Body of pancreas (tissue), 4 donors: ENCODE measurements at regions not wholly inside any gene's neighbourhood (a gene's known extent, or its start where the extent isn't known, plus 50 kb on each side); places are given as distances from the start of the nearest gene placed in this dataset.

Experiments
- ATAC-seq: fragments of 150-250 bp; one replicate; pipeline ENCODE4 v1.9.1; 2016
- DNase-seq, 4 donors: peaks; one replicate each; pipeline ENCODE4 v3.0.0-alpha.2; 2019
- H3K27ac ChIP-seq, 4 donors: fragments of 200-600 bp; sonication (generic); 1 replicate in 3 of 4; 2 replicates in 1 of 4; pipeline versions ENCODE4 v1.5.1 to v1.6.1; 2016 to 2019; ENCODE audit warnings: mild to moderate bottlenecking in 1 of 4, mixed read lengths in 1 of 4, moderate library complexity in 1 of 4
- H3K27me3 ChIP-seq, 2 donors: fragments of 200-600 bp; sonication (generic); one replicate each; pipeline ENCODE4 v1.6.0; 2016; ENCODE audit warnings: mild to moderate bottlenecking in 1 of 2
- H3K36me3 ChIP-seq, 2 donors: fragments of 200-600 bp; sonication (generic); replicated peaks in 1 of 2; 2 replicates each; pipeline ENCODE4 v1.5.1; 2016; ENCODE audit warnings: low read depth in 2 of 2; ENCODE audit not compliant: insufficient read depth in 1 of 2
- H3K4me1 ChIP-seq: fragments of 200-600 bp; sonication (generic); one replicate; pipeline ENCODE4 v1.6.0; 2016
- H3K4me3 ChIP-seq, 2 donors: fragments of 200-600 bp; sonication (generic); 1 replicate in 1 of 2; 2 replicates in 1 of 2; pipeline ENCODE4 v1.5.1; 2016 to 2019
- H3K9me3 ChIP-seq, 3 donors: fragments of 200-600 bp; sonication (generic); 1 replicate in 2 of 3; 2 replicates in 1 of 3; pipeline ENCODE4 v1.5.1; 2016
- POLR2A ChIP-seq, 3 donors: fragments of 450-650 bp; IDR thresholded peaks; one replicate each; pipeline ENCODE4 v1.6.1; 2016; ENCODE audit warnings: antibody characterized with exemption in 3 of 3, mild to moderate bottlenecking in 2 of 3
- WGBS, 2 donors: methylation state at CpG; one replicate each; pipeline ENCODE4 v1.1.5; 2017; 5-methylcytosine and 5-hydroxymethylcytosine counted together
- intact Hi-C: fragments of 100-400 bp; cut with DNase I; formaldehyde crosslinking; loops from one replicate; pipeline ENCODE4 v1.15.1; 2023
- TF ChIP-seq, protein P1 (sequence below), 7 experiments: fragments of 450-650 bp in 4 of 7; fragments of 200-600 bp in 3 of 7; sonication (generic) in 3 of 7; IDR thresholded peaks; one replicate each; pipeline ENCODE4 v1.5.1; 2016 to 2019; ENCODE audit warnings: antibody characterized with exemption in 7 of 7

DNA sequence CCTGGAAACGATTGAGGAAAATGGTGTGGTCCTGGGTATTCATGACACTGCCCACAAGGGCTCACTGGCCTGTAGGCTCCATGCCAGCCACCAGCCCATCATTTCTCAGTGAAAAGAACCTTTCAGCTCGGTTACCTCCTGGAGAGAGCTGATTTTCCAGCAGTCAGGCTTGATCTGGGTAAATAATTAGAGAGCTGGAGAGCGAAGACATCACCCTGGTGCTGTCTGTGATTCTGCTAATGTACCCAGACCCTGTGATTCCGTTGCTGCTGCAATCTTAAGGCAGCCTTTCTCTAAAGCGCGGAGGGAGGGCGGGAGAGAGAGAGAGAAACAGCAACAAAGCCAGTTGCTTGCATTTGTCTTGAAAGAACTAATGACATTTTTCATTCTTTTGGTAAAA, 221.9 kb upstream of the TOPAZ1 start:
- Histone ChIP-seq H3K4me3 (no peak overlapping the region), H3K4me1 (peaks cover 9% of the 10 kb centered on the region), H3K27ac (no peak overlapping the region), H3K36me3 (no peaks in the 10 kb centered on the region), H3K27me3 (peaks cover 0 to 13% of the 10 kb centered on the region in 2 donors), H3K9me3 (no peaks in the 10 kb centered on the region)
- WGBS, 2 donors: 49 to 51% methylated on average over 7 of the region's 7 CpGs
- ATAC-seq (no peak), DNase-seq (no peak)
- intact Hi-C loops: no loop called here
- TF ChIP-seq POLR2A (IDR thresholded peaks at IDR 0.05): no peak
- TF ChIP-seq, protein P1, sequence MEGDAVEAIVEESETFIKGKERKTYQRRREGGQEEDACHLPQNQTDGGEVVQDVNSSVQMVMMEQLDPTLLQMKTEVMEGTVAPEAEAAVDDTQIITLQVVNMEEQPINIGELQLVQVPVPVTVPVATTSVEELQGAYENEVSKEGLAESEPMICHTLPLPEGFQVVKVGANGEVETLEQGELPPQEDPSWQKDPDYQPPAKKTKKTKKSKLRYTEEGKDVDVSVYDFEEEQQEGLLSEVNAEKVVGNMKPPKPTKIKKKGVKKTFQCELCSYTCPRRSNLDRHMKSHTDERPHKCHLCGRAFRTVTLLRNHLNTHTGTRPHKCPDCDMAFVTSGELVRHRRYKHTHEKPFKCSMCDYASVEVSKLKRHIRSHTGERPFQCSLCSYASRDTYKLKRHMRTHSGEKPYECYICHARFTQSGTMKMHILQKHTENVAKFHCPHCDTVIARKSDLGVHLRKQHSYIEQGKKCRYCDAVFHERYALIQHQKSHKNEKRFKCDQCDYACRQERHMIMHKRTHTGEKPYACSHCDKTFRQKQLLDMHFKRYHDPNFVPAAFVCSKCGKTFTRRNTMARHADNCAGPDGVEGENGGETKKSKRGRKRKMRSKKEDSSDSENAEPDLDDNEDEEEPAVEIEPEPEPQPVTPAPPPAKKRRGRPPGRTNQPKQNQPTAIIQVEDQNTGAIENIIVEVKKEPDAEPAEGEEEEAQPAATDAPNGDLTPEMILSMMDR (IDR thresholded peaks at IDR 0.05): no peak

DNA sequence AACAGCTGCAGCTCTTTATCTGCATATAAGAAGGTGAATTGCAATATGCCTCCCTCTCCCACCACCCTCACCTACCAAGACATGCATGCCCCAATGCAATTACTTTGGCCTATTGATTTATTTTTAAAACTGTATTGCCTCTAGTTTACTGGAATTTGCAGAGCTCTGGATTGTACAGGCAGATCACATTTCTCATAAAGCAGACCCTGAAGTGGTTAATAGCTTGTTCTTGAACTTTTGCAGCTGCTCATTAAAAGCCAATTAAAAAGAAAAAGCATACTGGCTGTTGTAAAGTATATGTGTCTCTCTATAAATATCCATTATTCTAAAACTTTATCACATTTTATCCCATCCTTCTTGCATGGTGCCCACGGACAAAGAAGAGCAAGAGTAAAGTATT, 221.5 kb upstream of the TOPAZ1 start:
- Histone ChIP-seq H3K9me3 (no peaks in the 10 kb centered on the region), H3K4me3 (no peak overlapping the region), H3K27ac (no peak overlapping the region), H3K36me3 (no peaks in the 10 kb centered on the region), H3K4me1 (peaks cover 9% of the 10 kb centered on the region), H3K27me3 (peaks cover 0 to 13% of the 10 kb centered on the region in 2 donors)
- WGBS, 2 donors: 25 to 72% methylated on average over 1 of the region's 1 CpG
- TF ChIP-seq POLR2A (IDR thresholded peaks at IDR 0.05): no peak
- TF ChIP-seq, protein P1 (IDR thresholded peaks at IDR 0.05): no peak
- DNase-seq: no peak
- intact Hi-C loops: no loop called here
- no peak for ATAC-seq

DNA sequence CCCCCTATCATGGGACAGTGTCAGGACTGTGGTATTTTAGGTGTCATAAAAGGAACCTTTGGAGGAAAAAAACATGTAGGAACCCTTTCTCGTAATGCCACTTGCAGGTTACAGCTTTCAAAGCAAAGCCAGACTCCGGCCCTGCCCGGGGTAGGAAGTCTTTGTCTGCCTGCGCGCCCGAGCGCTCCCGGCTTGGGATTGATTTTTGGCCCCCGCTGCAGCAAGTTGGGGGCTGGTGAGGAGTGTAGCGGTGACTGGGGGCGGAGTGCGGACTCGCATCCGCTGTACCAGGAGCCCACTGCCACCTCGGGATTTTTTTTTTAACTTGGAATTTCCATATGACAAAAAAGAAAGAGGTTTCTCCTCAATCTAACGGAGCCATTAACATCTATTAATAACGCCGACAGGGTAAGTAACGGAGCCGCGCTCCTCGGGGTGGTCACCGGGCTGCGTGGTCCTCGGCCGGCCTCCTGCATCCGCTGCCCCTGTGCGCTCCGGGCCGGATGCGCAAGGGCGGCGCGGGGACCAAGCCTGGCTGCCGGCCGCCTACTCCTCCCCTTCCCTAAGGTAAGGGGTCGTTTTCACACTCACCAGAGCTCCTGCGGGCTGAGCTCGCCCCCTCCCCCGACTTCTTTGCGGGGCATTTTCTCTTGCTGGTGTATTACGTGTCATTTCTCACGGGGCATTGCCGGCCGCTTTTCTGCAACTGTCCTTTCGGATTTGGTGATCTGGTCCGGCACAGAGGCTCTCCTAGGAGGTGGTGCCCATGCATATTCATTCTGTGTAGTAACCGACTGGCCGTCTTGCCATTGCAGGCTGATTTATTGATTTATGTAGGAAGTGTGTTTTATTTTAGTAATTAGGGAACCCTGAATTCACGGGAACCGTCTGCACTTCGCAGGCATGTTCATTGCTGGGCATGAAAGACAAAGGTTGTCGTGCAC, 219.8 kb upstream of the TOPAZ1 start:
- peaks cover 0 to 13% of the 10 kb centered on the region in 2 donors for H3K27me3 ChIP-seq
- H3K27ac ChIP-seq: no peak overlapping the region
- H3K4me1 ChIP-seq: peaks cover 9% of the 10 kb centered on the region
- 3 to 8% methylated on average over 34 to 48 of the region's 53 CpGs for WGBS, 2 donors
- no peak for TF ChIP-seq POLR2A (IDR thresholded peaks at IDR 0.05)
- TF ChIP-seq, protein P1 (IDR thresholded peaks at IDR 0.05): no peak
- ATAC-seq: no peak
- no peaks in the 10 kb centered on the region for H3K9me3 ChIP-seq
- intact Hi-C loops: no loop called here
- H3K36me3 ChIP-seq: no peaks in the 10 kb centered on the region
- no peak overlapping the region for H3K4me3 ChIP-seq
- no peak for DNase-seq

DNA sequence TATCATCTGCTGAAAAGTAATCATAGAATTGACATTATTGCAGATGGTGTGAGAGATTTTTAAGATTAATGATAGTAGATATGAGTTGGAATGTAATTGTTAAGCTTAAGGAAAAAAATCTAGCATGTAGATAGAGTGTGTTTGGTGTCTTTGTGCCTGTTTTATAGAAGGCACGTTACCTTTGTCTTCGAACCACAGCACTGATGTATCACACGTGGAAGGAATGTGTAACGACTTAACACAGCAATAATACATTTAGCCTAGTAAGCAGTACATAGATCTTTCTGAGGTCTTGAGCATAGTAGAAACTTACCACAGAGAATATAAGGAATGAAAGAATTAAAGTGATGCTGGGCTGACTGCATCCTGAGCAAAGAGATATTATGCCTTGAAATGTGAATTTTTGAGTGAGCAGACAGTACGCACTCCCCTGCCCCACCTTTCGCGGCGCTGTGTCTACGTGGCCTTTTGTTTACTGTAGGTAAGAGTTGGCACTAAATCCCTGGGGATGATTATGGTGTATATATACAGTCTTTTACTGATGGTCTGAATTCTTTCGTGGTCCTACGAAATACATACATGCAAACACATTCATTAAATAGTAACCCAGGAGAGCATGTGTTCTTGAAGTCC, 217.6 kb upstream of the TOPAZ1 start:
- peaks cover 9% of the 10 kb centered on the region for H3K4me1 ChIP-seq
- 77 to 82% methylated on average over 11 of the region's 11 CpGs for WGBS, 2 donors
- intact Hi-C loops: no loop called here
- H3K36me3 ChIP-seq: no peaks in the 10 kb centered on the region
- H3K9me3 ChIP-seq: no peaks in the 10 kb centered on the region
- peaks cover 0 to 13% of the 10 kb centered on the region in 2 donors for H3K27me3 ChIP-seq
- TF ChIP-seq POLR2A (IDR thresholded peaks at IDR 0.05): no peak
- TF ChIP-seq, protein P1 (IDR thresholded peaks at IDR 0.05): no peak
- no peak overlapping the region for H3K4me3 ChIP-seq
- DNase-seq (no peak), ATAC-seq (no peak)
- H3K27ac ChIP-seq: no peak overlapping the region
